ENCODE measurements at regions not wholly inside any gene's neighbourhood (a gene's known extent, or its start where the extent isn't known, plus 50 kb on each side); places are given as distances from the start of the nearest gene placed in this dataset.

- DNase-seq (ENCODE audit: low read depth): no peak
Measured at GRCh38 chr5:135235551-135236227, 163.3 kb downstream of the MACROH2A1 start.

- DNase-seq (ENCODE audit: low read depth): no peak
Measured at GRCh38 chr5:135234666-135235401, 164.2 kb downstream of the MACROH2A1 start.

- DNase-seq (ENCODE audit: low read depth): no peak
Measured at GRCh38 chr5:135234242-135234641, 164.8 kb downstream of the MACROH2A1 start.

- DNase-seq (ENCODE audit: low read depth): no peak
Measured at GRCh38 chr5:135233477-135233876, 165.6 kb downstream of the MACROH2A1 start.

GRCh38 chr5:135232958-135233357 is 166.1 kb downstream of the MACROH2A1 start:
- DNase-seq (ENCODE audit: low read depth): no peak

GRCh38 chr5:135231289-135231688 is 167.7 kb downstream of the MACROH2A1 start:
- no peak for DNase-seq (ENCODE audit: low read depth)

- no peak for DNase-seq (ENCODE audit: low read depth)
Measured at GRCh38 chr5:135230251-135230925, 168.6 kb downstream of the MACROH2A1 start.

GRCh38 chr5:135229679-135230132 is 169.3 kb downstream of the MACROH2A1 start:
- DNase-seq (ENCODE audit: low read depth): no peak

GRCh38 chr5:135229122-135229521 is 169.9 kb downstream of the MACROH2A1 start:
- DNase-seq (ENCODE audit: low read depth): no peak

GRCh38 chr5:135228222-135228621 is 170.8 kb downstream of the MACROH2A1 start:
- no peak for DNase-seq (ENCODE audit: low read depth)

- no peak for DNase-seq (ENCODE audit: low read depth)
Measured at GRCh38 chr5:135227064-135228022, 171.7 kb downstream of the MACROH2A1 start.

GRCh38 chr5:135225856-135226560 is 173.0 kb downstream of the MACROH2A1 start:
- DNase-seq (ENCODE audit: low read depth): no peak

- DNase-seq (ENCODE audit: low read depth): no peak
Measured at GRCh38 chr5:135223891-135224625, 175.0 kb downstream of the MACROH2A1 start.

- DNase-seq (ENCODE audit: low read depth): no peak
Measured at GRCh38 chr5:135223404-135223803, 175.6 kb downstream of the MACROH2A1 start.

- no peak for DNase-seq (ENCODE audit: low read depth)
Measured at GRCh38 chr5:135222771-135223170, 176.3 kb downstream of the MACROH2A1 start.

GRCh38 chr5:135222171-135222681 is 176.8 kb downstream of the MACROH2A1 start:
- no peak for DNase-seq (ENCODE audit: low read depth)

- DNase-seq (ENCODE audit: low read depth): no peak
Measured at GRCh38 chr5:135221696-135222095, 177.3 kb downstream of the MACROH2A1 start.

- DNase-seq (ENCODE audit: low read depth): no peak
Measured at GRCh38 chr5:135221187-135221473, 177.9 kb downstream of the MACROH2A1 start.

GRCh38 chr5:135220394-135221186 is 178.4 kb downstream of the MACROH2A1 start:
- no peak for DNase-seq (ENCODE audit: low read depth)

- no peak for DNase-seq (ENCODE audit: low read depth)
Measured at GRCh38 chr5:135219868-135220267, 179.2 kb downstream of the MACROH2A1 start.

Data from activated T-helper 9 cell treated with anti-CD3 and anti-CD28 coated beads, Interleukin-2, amount 50 U/mL, for 16 hours (primary cell).